GM12878 (cell line): ENCODE measurements at regions not wholly inside any gene's neighbourhood (a gene's known extent, or its start where the extent isn't known, plus 50 kb on each side); places are given as distances from the start of the nearest gene placed in this dataset.

ENCODE experiments used
- CEBPB ChIP-seq, 2 experiments: fragments of 150-350 bp in 1 of 2; IDR thresholded peaks; 2 replicates each; pipeline ENCODE4 v1.6.1; 2012 to 2014; ENCODE audit warnings: low read depth in 2 of 2, low read length in 2 of 2, borderline replicate concordance in 1 of 2, inconsistent platforms in 1 of 2
- CREB1 ChIP-seq: IDR thresholded peaks from 2 replicates; pipeline ENCODE4 v1.6.1; 2012; ENCODE audit warnings: low read depth, mild to moderate bottlenecking, inconsistent platforms
- CTCF ChIP-seq, 3 experiments: IDR thresholded peaks in 2 of 3; conservative IDR thresholded peaks in 1 of 3; 2 replicates each; pipeline ENCODE4 v1.5.1; 2011; ENCODE audit warnings: low read depth in 3 of 3, low read length in 3 of 3, mild to moderate bottlenecking in 3 of 3, control low read depth in 2 of 3, moderate library complexity in 2 of 3, inconsistent platforms in 1 of 3, mixed read lengths in 1 of 3; ENCODE audit not compliant: control insufficient read depth in 2 of 3, insufficient read depth in 1 of 3; ENCODE audit errors: extremely low read depth in 1 of 3
- CUX1 ChIP-seq: IDR thresholded peaks from 2 replicates; pipeline ENCODE4 v1.6.1; 2012; ENCODE audit warnings: improper control_type of control experiment, low read depth, low read length; ENCODE audit not compliant: insufficient replicate concordance
- EZH2 ChIP-seq: IDR thresholded peaks from 2 replicates; pipeline ENCODE4 v1.6.1; 2012; ENCODE audit warnings: low read depth, mild to moderate bottlenecking, control low read depth, inconsistent platforms, low read length, borderline replicate concordance; ENCODE audit not compliant: control insufficient read depth
- MAX ChIP-seq: IDR thresholded peaks from 2 replicates; pipeline ENCODE4 v1.6.1; 2012; ENCODE audit warnings: low read depth, low read length, improper control_type of control experiment
- POLR2A ChIP-seq: IDR thresholded peaks from 2 replicates; pipeline ENCODE4 v1.6.1; 2011; ENCODE audit warnings: low read depth, mild to moderate bottlenecking, low read length
- POLR2AphosphoS5 ChIP-seq: IDR thresholded peaks from 2 replicates; pipeline ENCODE4 v1.6.1; 2011; ENCODE audit warnings: mild to moderate bottlenecking, low read length, inconsistent platforms
- TARDBP ChIP-seq: IDR thresholded peaks from 2 replicates; pipeline ENCODE4 v1.6.1; 2016; ENCODE audit warnings: borderline replicate concordance
- TCF7 ChIP-seq: IDR thresholded peaks from 2 replicates; pipeline ENCODE4 v1.6.1; 2014; ENCODE audit warnings: antibody characterized with exemption, borderline replicate concordance
- ZNF207 ChIP-seq: fragments of 450-650 bp; IDR thresholded peaks from 2 replicates; pipeline ENCODE4 v1.6.1; 2014; ENCODE audit warnings: antibody characterized with exemption, mild to moderate bottlenecking, borderline replicate concordance
- ZNF274 ChIP-seq: IDR thresholded peaks from one replicate; pipeline ENCODE4 v1.8.0; 2011; ENCODE audit not compliant: insufficient read length, insufficient read depth
- TF ChIP-seq, protein P1 (sequence below): fragments of 450-650 bp; IDR thresholded peaks from 2 replicates; pipeline ENCODE4 v1.6.1; 2018; ENCODE audit warnings: borderline replicate concordance, mild to moderate bottlenecking; ENCODE audit not compliant: partially characterized antibody

GRCh38 chr2:172333235-172333977, 94.0 kb upstream of the ITGA6 start:
- no peak for TF ChIP-seq TARDBP
- no peak for TF ChIP-seq POLR2A
- TF ChIP-seq TCF7 = no peak
- TF ChIP-seq CUX1 = no peak
- no peak for TF ChIP-seq CEBPB (IDR thresholded peaks at IDR 0.05; ENCODE audit: borderline replicate concordance in 1 of 2, low read depth in 2 of 2, low read length in 2 of 2)
- no peak for TF ChIP-seq ZNF274
- no peak for TF ChIP-seq POLR2AphosphoS5
- no peak for TF ChIP-seq CREB1
- TF ChIP-seq, protein P1, sequence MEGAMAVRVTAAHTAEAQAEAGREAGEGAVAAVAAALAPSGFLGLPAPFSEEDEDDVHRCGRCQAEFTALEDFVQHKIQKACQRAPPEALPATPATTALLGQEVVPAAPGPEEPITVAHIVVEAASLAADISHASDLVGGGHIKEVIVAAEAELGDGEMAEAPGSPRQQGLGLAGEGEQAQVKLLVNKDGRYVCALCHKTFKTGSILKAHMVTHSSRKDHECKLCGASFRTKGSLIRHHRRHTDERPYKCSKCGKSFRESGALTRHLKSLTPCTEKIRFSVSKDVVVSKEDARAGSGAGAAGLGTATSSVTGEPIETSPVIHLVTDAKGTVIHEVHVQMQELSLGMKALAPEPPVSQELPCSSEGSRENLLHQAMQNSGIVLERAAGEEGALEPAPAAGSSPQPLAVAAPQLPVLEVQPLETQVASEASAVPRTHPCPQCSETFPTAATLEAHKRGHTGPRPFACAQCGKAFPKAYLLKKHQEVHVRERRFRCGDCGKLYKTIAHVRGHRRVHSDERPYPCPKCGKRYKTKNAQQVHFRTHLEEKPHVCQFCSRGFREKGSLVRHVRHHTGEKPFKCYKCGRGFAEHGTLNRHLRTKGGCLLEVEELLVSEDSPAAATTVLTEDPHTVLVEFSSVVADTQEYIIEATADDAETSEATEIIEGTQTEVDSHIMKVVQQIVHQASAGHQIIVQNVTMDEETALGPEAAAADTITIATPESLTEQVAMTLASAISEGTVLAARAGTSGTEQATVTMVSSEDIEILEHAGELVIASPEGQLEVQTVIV = no peak
- no peak for TF ChIP-seq ZNF207
- no peak for TF ChIP-seq MAX
- no peak for TF ChIP-seq EZH2
- no peak for TF ChIP-seq CTCF (IDR thresholded peaks at IDR 0.05 in 2 of 3, conservative IDR thresholded peaks at IDR 0.05 in 1 of 3; ENCODE audit: control insufficient read depth in 2 of 3, extremely low read depth in 1 of 3, insufficient read depth in 1 of 3, low read depth in 3 of 3, low read length in 3 of 3)
